SH-SY5Y (cell line): ENCODE measurements at regions not wholly inside any gene's neighbourhood (a gene's known extent, or its start where the extent isn't known, plus 50 kb on each side); places are given as distances from the start of the nearest gene placed in this dataset.

ENCODE experiments used
- GATA2 ChIP-seq: IDR thresholded peaks from 2 replicates; pipeline ENCODE4 v1.6.1; 2011; ENCODE audit warnings: mild to moderate bottlenecking, low read depth, low read length
- GATA3 ChIP-seq: IDR thresholded peaks from 2 replicates; pipeline ENCODE4 v1.6.1; 2011; ENCODE audit warnings: low read depth, mild to moderate bottlenecking, low read length, moderate library complexity

DNA sequence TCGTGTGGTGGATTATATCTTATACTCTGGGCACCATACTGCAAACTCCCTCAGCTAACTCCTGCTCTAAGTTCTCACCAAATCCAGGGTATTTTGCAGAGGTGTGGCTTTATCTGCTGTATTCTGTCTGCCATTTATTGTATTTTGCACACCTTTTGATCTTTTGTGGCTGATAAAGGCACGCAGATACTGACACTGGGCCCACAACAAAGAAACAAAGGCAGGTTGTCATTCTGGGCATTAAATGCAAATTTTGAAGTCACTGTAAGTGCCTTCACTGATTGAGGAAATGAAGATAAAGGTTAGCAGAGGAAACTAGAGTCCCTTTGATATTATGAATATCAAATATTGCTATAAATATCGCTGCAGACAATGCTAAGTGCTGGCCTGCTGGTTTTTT lies 265.8 kb upstream of the MEIS1 start:
- TF ChIP-seq GATA3 (no peak), GATA2 (no peak)
